HepG2 (cell line): ENCODE measurements at regions not wholly inside any gene's neighbourhood (a gene's known extent, or its start where the extent isn't known, plus 50 kb on each side); places are given as distances from the start of the nearest gene placed in this dataset.

Experiments
- ATAC-seq: fragments of 200-7000 bp; cut with Tn5 transposase; 3 replicates; pipeline ENCODE4 v1.9.1; 2020; ENCODE audit warnings: mild to moderate bottlenecking, moderate library complexity
- BruUV-seq: library from RNA; stranded (reverse); fragments of 400-500 nt; replicated peaks from 2 replicates; lab custom pipeline; 2021; lab: Mats Ljungman, UMichigan
- CTCF ChIA-PET: fragments of 300-600 bp; formaldehyde crosslinking; extraction: SDS; loops from one replicate; lab custom pipeline; 2021; ENCODE audit warnings: low total read pairs, inconsistent platforms, low intra/inter-chr PET ratio; lab: Yijun Ruan, JAX
- POLR2A ChIA-PET: fragments of 350-600 bp; sonication (Branson Sonifier 250); formaldehyde crosslinking; loops from one replicate; lab custom pipeline; 2020; ENCODE audit warnings: antibody characterized with exemption, inconsistent platforms; lab: Yijun Ruan, JAX
- DNase-seq: peaks from one replicate; pipeline ENCODE4 v3.0.0-alpha.2; 2015; ENCODE audit warnings: low spot score
- FAIRE-seq: peaks from 3 replicates; lab custom pipeline; 2011; peaks lifted over from hg19 to GRCh38; lab: Jason Lieb, UNC
- H2AFZ ChIP-seq: one replicate; pipeline ENCODE4 v1.6.1; 2011; ENCODE audit warnings: low read length, inconsistent platforms
- H3K27ac ChIP-seq: fragments of 300-600 bp; 3 replicates; pipeline ENCODE4 v1.8.0; 2011; ENCODE audit warnings: mixed run types, mild to moderate bottlenecking, mixed read lengths, low read length, inconsistent platforms; ENCODE audit not compliant: insufficient read depth; ENCODE audit errors: extremely low read length
- H3K27me3 ChIP-seq, 2 experiments: fragments of 200-600 bp in 1 of 2; 2 replicates in 1 of 2; 3 replicates in 1 of 2; pipeline versions ENCODE4 v1.6.0 to v1.8.0; 2011; ENCODE audit warnings: low read length in 2 of 2, mild to moderate bottlenecking in 2 of 2, moderate library complexity in 2 of 2, inconsistent platforms in 1 of 2; ENCODE audit not compliant: insufficient read depth in 2 of 2, control insufficient read depth in 1 of 2
- H3K36me3 ChIP-seq, 2 experiments: fragments of 200-600 bp in 1 of 2; replicated peaks in 1 of 2; 2 replicates in 1 of 2; 3 replicates in 1 of 2; pipeline versions ENCODE4 v1.5.1 to v1.8.0; 2011; ENCODE audit warnings: low read length in 2 of 2, inconsistent platforms in 1 of 2; ENCODE audit not compliant: insufficient read depth in 2 of 2, control insufficient read depth in 1 of 2
- H3K4me1 ChIP-seq: 2 replicates; pipeline ENCODE4 v1.5.1; 2012; ENCODE audit warnings: low read length, inconsistent platforms; ENCODE audit not compliant: insufficient read depth
- H3K4me2 ChIP-seq: 2 replicates; pipeline ENCODE4 v1.6.0; 2011; ENCODE audit warnings: low read depth, low read length, inconsistent platforms
- H3K4me3 ChIP-seq, 3 experiments: fragments of 200-600 bp in 1 of 3; sonication (generic), shearing (Covaris generic) in 1 of 3; replicated peaks in 1 of 3; 2 replicates each; pipeline ENCODE4 v1.5.1; 2011 to 2016; ENCODE audit warnings: low read length in 3 of 3, inconsistent platforms in 2 of 3, low read depth in 2 of 3, mild to moderate bottlenecking in 2 of 3, control low read depth in 1 of 3, mixed read lengths in 1 of 3; ENCODE audit not compliant: insufficient read depth in 1 of 3
- H3K79me2 ChIP-seq: one replicate; pipeline ENCODE4 v1.6.1; 2011; ENCODE audit warnings: low read length, inconsistent platforms; ENCODE audit not compliant: insufficient read depth
- H3K9ac ChIP-seq: 2 replicates; pipeline ENCODE4 v1.6.0; 2011; ENCODE audit warnings: mild to moderate bottlenecking, low read depth, low read length, inconsistent platforms; ENCODE audit not compliant: insufficient read depth
- H3K9me3 ChIP-seq: 2 replicates; pipeline ENCODE4 v1.5.1; 2012; ENCODE audit warnings: mild to moderate bottlenecking, low read length
- H4K20me1 ChIP-seq: 2 replicates; pipeline ENCODE4 v1.6.0; 2011; ENCODE audit warnings: inconsistent platforms, mild to moderate bottlenecking, low read length, moderate library complexity; ENCODE audit not compliant: insufficient read depth
- BHLHE40 ChIP-seq: IDR thresholded peaks from 2 replicates; pipeline ENCODE4 v1.6.1; 2011; ENCODE audit warnings: low read length, improper control_type of control experiment
- ELF1 ChIP-seq: sonication (generic); formaldehyde crosslinking; IDR thresholded peaks from 2 replicates; pipeline ENCODE4 v1.4.0; 2020; ENCODE audit warnings: missing genetic modification reagents
- MTA1 ChIP-seq: sonication (generic); formaldehyde crosslinking; IDR thresholded peaks from 2 replicates; pipeline ENCODE4 v1.4.0; 2020; ENCODE audit warnings: missing genetic modification reagents, mild to moderate bottlenecking, borderline replicate concordance
- MTERF4 ChIP-seq: sonication (generic); formaldehyde crosslinking; IDR thresholded peaks from 2 replicates; pipeline ENCODE4 v1.8.0; 2023; ENCODE audit warnings: mild to moderate bottlenecking, missing genetic modification reagents
- NR1H2 ChIP-seq: sonication (generic); formaldehyde crosslinking; IDR thresholded peaks from 2 replicates; pipeline ENCODE4 v1.8.1; 2022; ENCODE audit warnings: low read depth, missing genetic modification reagents, borderline replicate concordance
- PHF21A ChIP-seq: sonication (generic); formaldehyde crosslinking; IDR thresholded peaks from 2 replicates; pipeline ENCODE4 v1.5.0; 2020; ENCODE audit warnings: mild to moderate bottlenecking, missing genetic modification reagents
- WIZ ChIP-seq: sonication (generic); formaldehyde crosslinking; IDR thresholded peaks from 2 replicates; pipeline ENCODE4 v1.5.1; 2020; ENCODE audit warnings: mild to moderate bottlenecking, missing genetic modification reagents
- ZFX ChIP-seq: sonication (generic); formaldehyde crosslinking; IDR thresholded peaks from 2 replicates; pipeline ENCODE4 v1.4.0; 2020; ENCODE audit warnings: mild to moderate bottlenecking, low read depth, missing genetic modification reagents, moderate library complexity
- ZNF432 ChIP-seq: sonication (generic); formaldehyde crosslinking; IDR thresholded peaks from 2 replicates; pipeline ENCODE4 v1.5.0; 2020; ENCODE audit warnings: missing genetic modification reagents, mild to moderate bottlenecking, borderline replicate concordance
- ZNF776 ChIP-seq: sonication (generic); formaldehyde crosslinking; IDR thresholded peaks from 2 replicates; pipeline ENCODE4 v1.4.0; 2020; ENCODE audit warnings: mild to moderate bottlenecking, missing genetic modification reagents
- WGBS: methylation state at CpG from one replicate; pipeline ENCODE4 v1.1.6; 2017; ENCODE audit warnings: low lambda C conversion rate; 5-methylcytosine and 5-hydroxymethylcytosine counted together
- in situ Hi-C: cut with HindIII; loops from 2 replicates; pipeline ENCODE4 v1.10.0; 2017; ENCODE audit warnings: low pct_unique_long_range_greater_than_20kb; ENCODE audit not compliant: extremely low pct_ligation_motif_present
- intact Hi-C: fragments of 100-400 bp; cut with micrococcal nuclease; formaldehyde crosslinking; loops from one replicate; pipeline ENCODE4 v1.10.0; 2022; ENCODE audit not compliant: unreplicated experiment
- TF ChIP-seq, protein P1 (sequence below): sonication (generic); formaldehyde crosslinking; conservative IDR thresholded peaks from 2 replicates; pipeline ENCODE4 v1.4.0; 2020; ENCODE audit warnings: missing genetic modification reagents

- TF ChIP-seq, protein P1, sequence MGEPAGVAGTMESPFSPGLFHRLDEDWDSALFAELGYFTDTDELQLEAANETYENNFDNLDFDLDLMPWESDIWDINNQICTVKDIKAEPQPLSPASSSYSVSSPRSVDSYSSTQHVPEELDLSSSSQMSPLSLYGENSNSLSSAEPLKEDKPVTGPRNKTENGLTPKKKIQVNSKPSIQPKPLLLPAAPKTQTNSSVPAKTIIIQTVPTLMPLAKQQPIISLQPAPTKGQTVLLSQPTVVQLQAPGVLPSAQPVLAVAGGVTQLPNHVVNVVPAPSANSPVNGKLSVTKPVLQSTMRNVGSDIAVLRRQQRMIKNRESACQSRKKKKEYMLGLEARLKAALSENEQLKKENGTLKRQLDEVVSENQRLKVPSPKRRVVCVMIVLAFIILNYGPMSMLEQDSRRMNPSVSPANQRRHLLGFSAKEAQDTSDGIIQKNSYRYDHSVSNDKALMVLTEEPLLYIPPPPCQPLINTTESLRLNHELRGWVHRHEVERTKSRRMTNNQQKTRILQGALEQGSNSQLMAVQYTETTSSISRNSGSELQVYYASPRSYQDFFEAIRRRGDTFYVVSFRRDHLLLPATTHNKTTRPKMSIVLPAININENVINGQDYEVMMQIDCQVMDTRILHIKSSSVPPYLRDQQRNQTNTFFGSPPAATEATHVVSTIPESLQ = no peak
These were observed 323.4 kb downstream of the LTN1 start (continued) for GRCh38 chr21:28669321-28669720.

GRCh38 chr21:28663754-28664153, 328.9 kb downstream of the LTN1 start:
- 68% methylated on average over 5 of the region's 5 CpGs for WGBS

More at GRCh38 chr21:28663754-28664153, 328.9 kb downstream of the LTN1 start:
- Histone ChIP-seq H3K4me1 (no peaks in the 10 kb centered on the region), H3K4me3 (no peak overlapping the region), H3K79me2 (no peaks in the 10 kb centered on the region), H3K36me3 (no peaks in the 10 kb centered on the region), H2AFZ (no peak overlapping the region), H3K27ac (no peak overlapping the region), H3K9ac (no peak overlapping the region), H3K9me3 (no peaks in the 10 kb centered on the region), H3K27me3 (no peaks in the 10 kb centered on the region), H3K4me2 (no peak overlapping the region), H4K20me1 (no peaks in the 10 kb centered on the region)
- no peak for TF ChIP-seq ZFX (CRISPR knock-in tag)
- no peak for TF ChIP-seq BHLHE40
- TF ChIP-seq NR1H2 (CRISPR knock-in tag) = no peak
- TF ChIP-seq WIZ (CRISPR knock-in tag) = no peak
- TF ChIP-seq ZNF432 (CRISPR knock-in tag) = no peak
- no peak for TF ChIP-seq MTERF4 (CRISPR knock-in tag)
- no peak for TF ChIP-seq PHF21A
- TF ChIP-seq ZNF776 (CRISPR knock-in tag) = no peak
- TF ChIP-seq ELF1 (CRISPR knock-in tag) = no peak
- TF ChIP-seq MTA1 (CRISPR knock-in tag) = no peak
- intact Hi-C loops (no loop called here), in situ Hi-C loops (no loop called here)
- ChIA-PET POLR2A (no interaction called here), CTCF (no interaction called here)
- BruUV-seq = no TSS peak
- FAIRE-seq = no peak
- no peak for ATAC-seq
- no peak for DNase-seq
